ENCODE measurements at regions not wholly inside any gene's neighbourhood (a gene's known extent, or its start where the extent isn't known, plus 50 kb on each side); places are given as distances from the start of the nearest gene placed in this dataset.

- TF ChIP-seq POLR2A (IDR thresholded peaks at IDR 0.05) (no peak), CTCF (IDR thresholded peaks at IDR 0.05) (no peak)
- Histone ChIP-seq H3K4me1 (no peaks in the 10 kb centered on the region), H3K4me3 (no peak overlapping the region), H3K27me3 (no peaks in the 10 kb centered on the region), H3K36me3 (replicated peaks in 1 of 2; ENCODE audit: insufficient read depth in 1 of 2, low read depth in 2 of 2) (no peaks in the 10 kb centered on the region), H3K27ac (no peak overlapping the region), H3K9me3 (peaks cover 0 to 10% (median 0%) of the 10 kb centered on the region in 3 donors)
- DNase-seq (no peak), ATAC-seq (no peak)
- intact Hi-C loops (cut with DNase I) = no loop called here
- WGBS, 2 donors = 16 to 32% methylated on average over 1 of the region's 1 CpG
These were observed 215.0 kb downstream of the THBS2 start for GRCh38 chr6:169038691-169039090.

- no peak for TF ChIP-seq CTCF (IDR thresholded peaks at IDR 0.05)
- TF ChIP-seq POLR2A (IDR thresholded peaks at IDR 0.05) = no peak
- DNase-seq (no peak), ATAC-seq (no peak)
- Histone ChIP-seq H3K4me1 (no peaks in the 10 kb centered on the region), H3K27ac (no peak overlapping the region), H3K9me3 (peaks cover 0 to 10% (median 0%) of the 10 kb centered on the region in 3 donors), H3K4me3 (no peak overlapping the region), H3K27me3 (no peaks in the 10 kb centered on the region), H3K36me3 (replicated peaks in 1 of 2; ENCODE audit: insufficient read depth in 1 of 2, low read depth in 2 of 2) (no peaks in the 10 kb centered on the region)
- intact Hi-C loops (cut with DNase I) = no loop called here
- WGBS, 2 donors = 70 to 78% methylated on average over 8 of the region's 8 CpGs
These were observed 218.0 kb downstream of the THBS2 start for GRCh38 chr6:169035385-169036240.

- H3K4me3 ChIP-seq = no peak overlapping the region
- peaks cover 0 to 10% (median 0%) of the 10 kb centered on the region in 3 donors for H3K9me3 ChIP-seq
- no peaks in the 10 kb centered on the region for H3K27me3 ChIP-seq
- H3K36me3 ChIP-seq (replicated peaks in 1 of 2; ENCODE audit: insufficient read depth in 1 of 2, low read depth in 2 of 2) = no peaks in the 10 kb centered on the region
- WGBS, 2 donors = 75 to 77% methylated on average over 9 to 13 of the region's 13 CpGs
- ATAC-seq (no peak), DNase-seq (no peak)
- TF ChIP-seq CTCF (IDR thresholded peaks at IDR 0.05) (no peak), POLR2A (IDR thresholded peaks at IDR 0.05) (no peak)
- H3K4me1 ChIP-seq = no peaks in the 10 kb centered on the region
- intact Hi-C loops (cut with DNase I) = no loop called here
- H3K27ac ChIP-seq = no peak overlapping the region
These were observed 219.0 kb downstream of the THBS2 start for GRCh38 chr6:169034516-169035167.

GRCh38 chr6:169029861-169030260, 223.8 kb downstream of the THBS2 start:
- intact Hi-C loops (cut with DNase I) = no loop called here
- ATAC-seq = no peak
- no peak for DNase-seq

More at GRCh38 chr6:169029861-169030260, 223.8 kb downstream of the THBS2 start:
- no peak overlapping the region for H3K27ac ChIP-seq
- TF ChIP-seq POLR2A (IDR thresholded peaks at IDR 0.05) (no peak), CTCF (IDR thresholded peaks at IDR 0.05) (no peak)
- H3K4me3 ChIP-seq = no peak overlapping the region
- no peaks in the 10 kb centered on the region for H3K36me3 ChIP-seq (replicated peaks in 1 of 2; ENCODE audit: insufficient read depth in 1 of 2, low read depth in 2 of 2)
- no peaks in the 10 kb centered on the region for H3K9me3 ChIP-seq
- no peaks in the 10 kb centered on the region for H3K4me1 ChIP-seq
- 26 to 44% methylated on average over 4 of the region's 4 CpGs for WGBS, 2 donors
- no peaks in the 10 kb centered on the region for H3K27me3 ChIP-seq

Measured in body of pancreas (tissue), 4 donors.